HFF-Myc (cell line): ENCODE measurements at regions not wholly inside any gene's neighbourhood (a gene's known extent, or its start where the extent isn't known, plus 50 kb on each side); places are given as distances from the start of the nearest gene placed in this dataset.
"Not testable (repeated sequence)": the region's sequence is repeated elsewhere in the genome, so short reads cannot be mapped to it uniquely, and the experiment has no call there.

Experiments
- DNase-seq: peaks from one replicate; pipeline ENCODE4 v3.0.0-alpha.2; 2011; ENCODE audit warnings: low read depth; ENCODE audit errors: extremely low read depth
- H3K4me3 ChIP-seq: replicated peaks from 2 replicates; pipeline ENCODE4 v1.5.1; 2011; ENCODE audit warnings: low read depth, mild to moderate bottlenecking, control low read depth, low read length
- CTCF ChIP-seq: IDR thresholded peaks from 2 replicates; pipeline ENCODE4 v1.5.1; 2012; ENCODE audit warnings: mild to moderate bottlenecking, low read depth, low read length, control low read depth; ENCODE audit errors: missing control alignments

DNA sequence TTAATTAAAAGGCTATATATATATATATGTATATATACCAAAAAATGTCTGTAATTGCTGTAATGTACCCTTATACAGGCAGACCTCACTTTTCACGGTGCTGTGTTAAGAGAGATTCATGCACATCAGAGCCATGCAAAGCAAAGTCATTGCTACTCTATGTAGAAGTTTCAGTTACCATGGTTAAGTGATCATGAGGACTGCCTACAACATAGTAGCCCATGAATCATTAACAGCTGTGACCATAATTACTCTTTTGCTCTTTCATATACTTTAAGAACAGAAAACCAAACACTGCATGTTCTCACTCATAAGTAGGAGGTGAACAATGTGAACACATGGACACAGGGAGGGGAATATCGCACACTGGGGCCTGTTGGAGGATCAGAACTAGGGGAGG, 225.3 kb upstream of the EPHA3 start:
- no peak for DNase-seq
- H3K4me3 ChIP-seq, result no peak overlapping the region
- no peak for TF ChIP-seq CTCF

- DNase-seq, H3K4me3 ChIP-seq: not testable (repeated sequence)
These were observed 220.8 kb upstream of the EPHA3 start for GRCh38 chr3:88886624-88887023.

- DNase-seq, result no peak
- TF ChIP-seq CTCF, result no peak
- no peak overlapping the region for H3K4me3 ChIP-seq
These were observed 211.4 kb upstream of the EPHA3 start for GRCh38 chr3:88896026-88896425.

DNA sequence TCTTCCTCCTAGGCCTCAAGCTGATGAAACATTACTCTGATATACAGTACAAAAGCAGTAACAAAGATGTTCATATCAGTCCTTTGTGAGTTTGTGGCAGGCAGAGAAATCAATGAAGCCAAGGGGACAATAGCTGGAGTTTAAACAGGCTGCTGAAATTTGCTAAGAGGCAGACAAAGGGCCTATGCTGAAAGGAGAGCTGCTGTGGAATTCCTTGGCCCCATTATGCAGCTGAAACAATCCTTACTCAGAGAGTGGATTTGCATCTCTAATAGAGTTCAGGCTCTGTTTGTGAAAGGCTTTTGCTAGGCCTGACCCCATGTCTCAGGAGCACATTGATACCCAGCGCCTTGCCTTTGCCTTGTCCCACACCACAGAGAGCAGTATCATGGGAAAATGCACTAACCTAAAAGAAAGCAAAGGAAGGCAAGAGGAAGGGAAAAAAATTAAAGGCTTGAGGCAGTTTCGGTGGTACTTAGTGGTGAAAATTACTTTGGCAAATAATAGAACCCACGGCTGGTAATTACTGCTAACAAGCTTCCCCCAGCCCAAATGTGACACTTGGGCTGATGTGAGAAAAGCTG, 195.0 kb upstream of the EPHA3 start:
- DNase-seq, result no peak
- H3K4me3 ChIP-seq, result no peak overlapping the region
- TF ChIP-seq CTCF, result no peak

GRCh38 chr3:88918841-88919240, 188.6 kb upstream of the EPHA3 start:
- H3K4me3 ChIP-seq, result no peak overlapping the region
- TF ChIP-seq CTCF, result no peak
- no peak for DNase-seq

DNA sequence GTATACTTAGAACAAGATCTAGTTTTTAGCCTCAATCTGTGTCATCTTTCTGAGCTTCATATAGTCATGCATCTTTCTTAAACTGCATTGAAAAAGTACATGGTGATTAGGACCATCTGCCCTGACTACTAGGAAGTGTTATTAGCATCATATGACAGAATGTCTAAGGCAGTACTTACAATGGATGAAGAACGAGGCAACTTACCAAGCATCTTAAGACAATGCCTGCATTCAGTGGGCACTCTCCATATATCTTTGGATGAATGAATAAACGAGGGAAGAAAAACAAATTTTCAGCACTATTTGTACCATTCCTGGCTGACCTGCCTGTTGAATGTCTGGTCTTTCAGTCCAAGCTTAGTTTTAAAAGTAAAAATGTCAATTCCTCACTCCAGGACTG, 185.4 kb upstream of the EPHA3 start:
- no peak overlapping the region for H3K4me3 ChIP-seq
- TF ChIP-seq CTCF, result no peak
- no peak for DNase-seq

DNA sequence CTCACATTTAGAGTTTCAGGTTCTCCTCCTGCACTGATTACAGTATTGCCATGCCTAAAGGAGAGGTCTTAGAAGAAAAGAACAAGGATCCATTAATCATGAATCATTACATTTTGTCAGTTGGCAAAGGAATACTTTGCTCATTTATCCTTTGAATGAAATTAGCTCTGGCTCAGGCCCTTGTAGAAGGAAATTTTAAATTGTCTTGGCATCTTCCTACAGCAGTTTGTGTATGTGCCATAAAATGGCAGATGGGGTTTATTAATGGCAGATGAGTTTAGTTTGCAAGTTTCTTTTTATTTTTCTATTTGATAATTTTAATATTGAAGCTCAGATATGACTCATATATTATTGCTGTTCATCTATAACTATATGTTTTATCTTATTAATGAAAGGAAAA, 181.2 kb upstream of the EPHA3 start:
- H3K4me3 ChIP-seq, result no peak overlapping the region
- no peak for DNase-seq
- no peak for TF ChIP-seq CTCF
